ENCODE measurements at regions not wholly inside any gene's neighbourhood (a gene's known extent, or its start where the extent isn't known, plus 50 kb on each side); places are given as distances from the start of the nearest gene placed in this dataset.
A peak's percentile ranks its signal among the peaks of the same experiment; 100 is the strongest.

- DNase-seq (ENCODE audit: low spot score), result no peak
These were observed 157.2 kb upstream of the KAZN start for GRCh38 chr1:14441302-14441741.

- DNase-seq (ENCODE audit: low spot score), result no peak
These were observed 155.8 kb upstream of the KAZN start for GRCh38 chr1:14442669-14443068.

- no peak for DNase-seq (ENCODE audit: low spot score)
These were observed 155.2 kb upstream of the KAZN start for GRCh38 chr1:14443164-14443787.

DNA sequence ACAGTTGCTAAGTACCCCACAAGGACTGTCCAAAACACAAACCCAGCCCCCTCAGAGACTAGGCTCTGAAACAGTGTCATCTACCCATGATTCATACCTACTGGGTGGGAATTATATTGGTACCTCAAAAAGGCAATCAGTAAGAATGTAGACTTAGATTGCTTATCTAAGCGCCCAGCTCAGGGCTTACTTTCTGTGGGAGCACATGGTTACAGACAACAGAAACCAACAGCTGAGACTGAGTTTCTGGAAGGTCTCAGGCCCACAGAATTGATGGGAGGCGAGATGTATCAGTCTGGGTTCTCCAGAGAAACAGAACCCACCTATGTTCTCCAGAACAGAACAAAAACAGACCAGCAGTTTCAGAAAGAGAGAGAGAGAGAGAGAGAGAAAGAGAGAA, 147.3 kb upstream of the KAZN start:
- no peak for DNase-seq (ENCODE audit: low spot score)

DNA sequence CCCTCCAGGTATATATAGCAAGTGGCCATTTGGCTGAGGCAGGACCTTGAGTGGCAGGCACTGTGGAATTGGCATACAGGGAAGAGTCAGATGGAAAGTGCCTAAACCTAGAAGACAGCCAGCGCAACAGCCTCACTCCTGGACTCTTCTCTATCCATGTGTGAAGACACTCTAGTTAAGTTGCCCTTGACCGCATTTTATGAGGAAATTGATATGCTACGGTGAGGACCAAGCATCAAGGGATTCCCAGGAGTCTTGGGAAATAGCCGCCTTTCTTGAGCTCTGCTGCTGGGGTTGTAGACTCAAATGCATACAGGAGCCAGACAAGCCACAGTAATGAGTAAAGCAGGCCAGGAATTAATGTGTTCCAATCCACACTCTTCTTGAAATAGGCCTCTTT, 145.9 kb upstream of the KAZN start:
- DNase-seq (ENCODE audit: low spot score), result no peak

DNA sequence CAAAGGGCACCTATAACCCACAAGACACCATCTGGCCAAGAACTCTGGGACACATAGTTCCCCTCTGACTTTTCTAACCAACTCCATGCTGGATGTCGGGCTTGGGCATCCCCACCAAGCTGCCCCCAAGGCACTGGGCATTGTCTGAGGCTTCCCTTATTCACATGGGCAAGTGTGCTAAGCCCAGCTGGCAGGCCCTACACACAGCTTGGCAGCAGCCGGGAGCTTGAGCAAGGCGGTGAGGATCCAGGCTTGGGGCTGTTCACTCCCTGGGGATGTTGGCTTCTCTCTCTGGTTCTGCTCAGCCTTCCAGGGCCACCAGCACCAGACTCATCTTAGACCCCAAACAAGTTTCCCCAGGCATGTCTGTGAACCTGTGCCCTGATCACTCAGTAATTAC, 138.3 kb upstream of the KAZN start:
- no peak for DNase-seq (ENCODE audit: low spot score)

- no peak for DNase-seq (ENCODE audit: low spot score)
These were observed 135.6 kb upstream of the KAZN start for GRCh38 chr1:14462851-14463250.

DNA sequence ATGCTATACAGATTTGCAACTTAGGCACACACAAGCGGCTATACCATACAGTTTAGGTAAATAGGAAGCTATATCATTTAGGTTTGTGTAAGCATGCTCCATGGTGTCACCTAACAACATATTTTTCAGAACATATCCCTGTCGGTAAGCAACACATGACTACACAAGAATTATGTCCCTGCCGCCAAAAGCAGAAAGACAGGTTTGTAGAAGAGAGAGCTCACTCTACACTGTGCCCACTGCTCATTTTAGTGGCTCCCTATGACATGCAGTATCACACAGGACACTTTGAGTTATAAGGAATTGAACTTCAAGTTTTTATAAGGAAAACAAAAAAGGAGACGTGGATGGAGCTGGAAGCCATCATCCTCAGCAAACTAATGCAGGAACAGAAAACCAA, 132.5 kb upstream of the KAZN start:
- no peak for DNase-seq (ENCODE audit: low spot score)

GRCh38 chr1:14467112-14467511, 131.4 kb upstream of the KAZN start:
- DNase-seq (ENCODE audit: low spot score), result no peak

GRCh38 chr1:14468751-14469150, 129.7 kb upstream of the KAZN start:
- no peak for DNase-seq (ENCODE audit: low spot score)

GRCh38 chr1:14470802-14471201, 127.7 kb upstream of the KAZN start:
- DNase-seq (ENCODE audit: low spot score), result no peak

- DNase-seq (ENCODE audit: low spot score), result no peak
These were observed 123.6 kb upstream of the KAZN start for GRCh38 chr1:14474856-14475255.

DNA sequence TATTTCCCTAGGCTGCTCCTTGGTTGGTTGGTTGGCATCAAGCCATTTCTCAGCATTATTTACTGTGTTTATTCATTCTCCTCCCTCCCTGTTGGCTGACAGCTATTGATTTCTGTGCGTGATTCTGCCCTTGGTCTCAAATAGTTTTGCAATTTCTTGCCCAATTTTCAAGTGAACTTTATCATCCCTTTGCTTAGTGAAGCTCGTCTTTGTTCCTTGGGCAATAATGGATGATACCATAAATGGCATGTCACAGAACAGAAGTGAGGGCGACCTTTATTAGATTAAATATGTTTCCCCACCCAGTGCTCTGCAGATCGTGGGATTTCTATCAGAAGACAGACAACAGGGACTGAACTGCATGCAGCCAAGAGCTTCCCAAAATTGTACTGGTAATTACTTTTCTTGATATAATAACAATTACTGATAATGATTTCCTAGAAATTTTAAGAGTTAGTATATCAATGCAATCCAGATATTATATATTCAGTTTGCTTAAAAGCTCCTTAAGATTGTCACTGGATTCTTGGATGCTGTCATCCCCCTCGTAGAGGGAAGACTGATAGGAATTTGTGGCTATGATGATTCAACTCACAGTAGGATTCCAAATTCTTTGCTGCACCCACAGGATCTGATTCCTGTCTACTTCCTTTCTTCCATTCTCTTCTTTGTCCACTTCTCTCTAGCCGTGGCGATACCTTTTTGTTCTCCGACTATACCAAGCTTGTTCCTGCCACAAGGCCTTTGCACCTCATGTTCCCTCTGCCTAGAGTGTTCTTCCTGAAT, 122.1 kb upstream of the KAZN start:
- DNase-seq (ENCODE audit: low spot score), result no peak

DNA sequence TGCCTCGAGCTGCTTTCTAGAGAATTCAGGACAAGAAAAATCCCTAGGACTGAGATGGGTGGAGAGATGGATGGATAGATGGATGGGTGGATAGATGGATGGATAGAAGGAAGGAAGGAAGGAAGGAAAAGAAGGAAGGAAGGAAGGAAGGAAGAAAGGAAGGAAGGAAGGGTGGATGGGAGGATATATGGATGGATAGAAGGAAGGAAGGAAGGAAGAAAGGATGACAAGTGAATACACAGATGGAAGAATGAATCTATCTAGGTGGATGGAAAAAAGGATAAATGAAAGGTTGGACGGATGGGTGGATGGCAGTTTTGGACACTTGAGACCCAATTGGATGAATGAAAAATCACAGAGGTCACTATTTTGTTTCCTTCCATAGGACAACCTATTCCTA, 120.4 kb upstream of the KAZN start:
- DNase-seq (ENCODE audit: low spot score), result no peak

DNA sequence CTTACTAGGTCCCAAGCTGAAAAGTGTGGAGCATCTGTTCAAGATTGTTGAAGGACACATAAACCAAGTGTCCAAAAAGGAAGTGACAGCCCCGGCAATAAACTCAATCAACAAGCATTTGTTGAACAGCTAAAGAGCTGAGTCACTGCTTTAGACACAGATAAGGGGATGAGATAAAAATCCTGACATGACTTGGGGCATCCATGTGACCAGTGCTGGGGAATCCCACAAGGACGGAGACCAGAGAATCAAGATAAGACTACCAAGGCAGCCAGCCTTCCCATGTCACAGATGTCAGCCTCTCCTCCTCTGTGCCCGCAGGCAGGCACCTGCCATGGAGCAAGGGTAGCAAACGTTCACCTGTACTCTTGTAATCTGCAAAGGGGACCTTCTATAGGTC, 118.6 kb upstream of the KAZN start:
- no peak for DNase-seq (ENCODE audit: low spot score)

- peak; percentile 50 for DNase-seq (ENCODE audit: low spot score)
These were observed 115.6 kb upstream of the KAZN start for GRCh38 chr1:14482784-14483450.

- peak; percentile 3 for DNase-seq (ENCODE audit: low spot score)
These were observed 113.2 kb upstream of the KAZN start for GRCh38 chr1:14485285-14485684.

DNA sequence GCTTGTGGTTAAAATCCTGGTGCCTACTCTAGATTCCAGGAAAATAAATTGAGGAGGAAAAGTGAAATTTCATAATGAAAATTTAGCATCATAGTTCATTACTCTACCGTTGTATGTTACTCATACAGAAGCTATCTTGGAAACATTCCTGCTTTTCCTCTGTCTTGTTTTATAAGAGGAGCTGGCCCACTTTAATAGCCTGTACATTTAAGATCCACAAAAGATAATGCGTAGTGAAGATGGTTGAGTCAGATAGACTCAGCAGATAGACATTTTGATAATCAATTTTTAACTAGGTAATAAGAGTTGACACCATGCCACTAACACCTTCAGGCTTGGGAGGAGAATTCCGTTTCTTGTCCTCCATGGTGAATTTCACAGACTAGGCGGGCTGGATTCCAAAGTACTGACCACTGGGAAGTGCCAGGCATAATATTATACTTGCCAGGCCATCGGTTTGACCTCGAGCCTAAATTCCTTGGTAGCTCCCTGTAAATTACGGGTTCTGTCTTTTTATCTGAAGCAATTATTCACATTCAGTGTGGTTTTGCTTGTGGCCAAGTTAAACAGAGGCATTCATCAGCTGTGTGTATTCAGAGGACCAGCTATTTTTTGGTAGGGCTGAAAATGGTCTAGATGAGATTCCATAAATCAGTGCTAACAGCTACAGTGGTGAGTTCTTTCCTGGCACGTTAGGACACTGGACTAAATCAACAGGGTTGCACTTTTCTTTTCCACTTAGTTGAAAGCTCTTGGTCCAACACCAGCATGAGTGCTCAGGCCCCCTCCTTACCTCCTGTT, 111.9 kb upstream of the KAZN start:
- peak; percentile 36 for DNase-seq (ENCODE audit: low spot score)

GRCh38 chr1:14487671-14488070, 110.8 kb upstream of the KAZN start:
- DNase-seq (ENCODE audit: low spot score), result peak; percentile 36

DNA sequence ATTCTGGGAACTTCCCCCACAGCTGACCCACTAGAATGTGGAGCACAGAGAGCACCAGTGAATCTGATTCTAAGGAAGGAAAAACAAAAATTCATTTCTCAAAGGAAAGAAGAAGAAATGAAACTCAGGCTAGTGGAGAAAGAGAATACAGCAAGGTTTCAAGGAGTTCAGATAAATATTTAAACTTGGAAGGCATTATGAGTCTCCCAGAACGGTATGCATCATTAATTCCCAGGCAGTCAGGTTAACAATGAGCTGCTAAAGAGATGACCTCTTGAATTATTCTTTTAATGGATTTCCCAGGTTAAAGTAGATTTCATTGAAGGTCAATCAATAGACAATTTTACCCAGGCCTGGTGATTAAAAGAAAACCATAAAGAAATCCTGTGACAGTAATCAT, 103.6 kb upstream of the KAZN start:
- no peak for DNase-seq (ENCODE audit: low spot score)

DNA sequence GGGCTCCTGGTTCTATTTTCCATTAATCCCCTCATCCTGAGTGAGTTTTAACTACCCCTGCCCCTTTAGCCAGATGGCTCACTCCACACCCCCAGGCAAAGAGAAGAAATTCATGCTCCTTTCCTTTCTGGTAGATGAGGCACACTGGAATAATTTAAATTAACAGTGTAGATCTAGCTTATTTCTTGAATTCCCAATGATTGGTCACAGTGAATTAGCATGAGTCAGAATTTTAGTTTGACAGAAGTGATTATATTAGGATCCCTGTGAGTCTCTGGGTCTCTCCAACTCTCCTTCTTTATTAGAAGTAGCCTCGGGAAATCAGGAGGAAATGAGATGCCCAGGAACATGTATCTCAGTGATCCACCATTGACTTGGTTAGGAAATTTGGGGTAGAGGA, 103.1 kb upstream of the KAZN start:
- peak; percentile 25 for DNase-seq (ENCODE audit: low spot score)

DNA sequence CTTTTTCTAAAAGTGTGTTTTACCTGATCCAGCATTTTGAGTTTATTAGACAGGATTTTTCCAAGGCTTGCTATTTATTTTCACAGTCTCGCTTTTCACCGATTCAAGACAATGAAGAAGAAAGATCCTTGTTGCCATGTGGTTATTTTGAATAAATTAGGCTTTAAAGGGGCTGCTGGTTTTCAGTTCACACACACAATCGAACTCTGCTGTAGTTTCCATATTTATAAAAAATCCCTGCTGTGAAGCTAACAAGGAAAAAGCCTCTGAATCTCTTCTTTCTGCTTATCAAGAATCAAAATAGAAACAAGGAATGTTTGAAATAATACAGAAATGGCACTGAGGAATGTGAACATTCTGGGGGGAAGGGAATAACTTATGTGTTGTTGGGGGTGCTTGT, 102.5 kb upstream of the KAZN start:
- no peak for DNase-seq (ENCODE audit: low spot score)
